ENCODE measurements at regions not wholly inside any gene's neighbourhood (a gene's known extent, or its start where the extent isn't known, plus 50 kb on each side); places are given as distances from the start of the nearest gene placed in this dataset.

DNA sequence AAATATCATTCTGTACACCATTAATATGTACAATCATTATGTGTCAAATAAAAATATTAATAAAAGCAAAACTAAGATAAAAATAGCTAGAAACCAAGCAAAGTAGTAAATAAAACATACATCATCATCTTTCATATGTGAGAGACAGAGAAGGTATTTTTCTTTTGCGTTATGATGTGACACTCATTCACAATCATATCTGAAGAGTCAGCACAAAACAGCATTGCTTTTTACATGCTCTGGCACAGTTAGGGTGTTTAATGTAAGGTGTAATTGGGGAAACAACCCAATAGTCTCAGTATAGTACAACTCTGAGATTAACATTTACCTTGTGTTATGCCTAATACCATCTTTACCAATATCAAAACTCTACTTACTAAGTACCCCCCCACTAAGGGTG lies 376.6 kb downstream of the TMA16 start:
- no peak for DNase-seq (ENCODE audit: low spot score)
- H3K4me3 ChIP-seq = no peak overlapping the region
- no peak overlapping the region for H3K27ac ChIP-seq
- TF ChIP-seq, protein P1, sequence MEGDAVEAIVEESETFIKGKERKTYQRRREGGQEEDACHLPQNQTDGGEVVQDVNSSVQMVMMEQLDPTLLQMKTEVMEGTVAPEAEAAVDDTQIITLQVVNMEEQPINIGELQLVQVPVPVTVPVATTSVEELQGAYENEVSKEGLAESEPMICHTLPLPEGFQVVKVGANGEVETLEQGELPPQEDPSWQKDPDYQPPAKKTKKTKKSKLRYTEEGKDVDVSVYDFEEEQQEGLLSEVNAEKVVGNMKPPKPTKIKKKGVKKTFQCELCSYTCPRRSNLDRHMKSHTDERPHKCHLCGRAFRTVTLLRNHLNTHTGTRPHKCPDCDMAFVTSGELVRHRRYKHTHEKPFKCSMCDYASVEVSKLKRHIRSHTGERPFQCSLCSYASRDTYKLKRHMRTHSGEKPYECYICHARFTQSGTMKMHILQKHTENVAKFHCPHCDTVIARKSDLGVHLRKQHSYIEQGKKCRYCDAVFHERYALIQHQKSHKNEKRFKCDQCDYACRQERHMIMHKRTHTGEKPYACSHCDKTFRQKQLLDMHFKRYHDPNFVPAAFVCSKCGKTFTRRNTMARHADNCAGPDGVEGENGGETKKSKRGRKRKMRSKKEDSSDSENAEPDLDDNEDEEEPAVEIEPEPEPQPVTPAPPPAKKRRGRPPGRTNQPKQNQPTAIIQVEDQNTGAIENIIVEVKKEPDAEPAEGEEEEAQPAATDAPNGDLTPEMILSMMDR (IDR thresholded peaks at IDR 0.05) = no peak
- H3K27me3 ChIP-seq = no peaks in the 10 kb centered on the region
- H3K36me3 ChIP-seq = no peaks in the 10 kb centered on the region
- H3K9me3 ChIP-seq = no peaks in the 10 kb centered on the region
- H3K4me1 ChIP-seq = no peaks in the 10 kb centered on the region

DNA sequence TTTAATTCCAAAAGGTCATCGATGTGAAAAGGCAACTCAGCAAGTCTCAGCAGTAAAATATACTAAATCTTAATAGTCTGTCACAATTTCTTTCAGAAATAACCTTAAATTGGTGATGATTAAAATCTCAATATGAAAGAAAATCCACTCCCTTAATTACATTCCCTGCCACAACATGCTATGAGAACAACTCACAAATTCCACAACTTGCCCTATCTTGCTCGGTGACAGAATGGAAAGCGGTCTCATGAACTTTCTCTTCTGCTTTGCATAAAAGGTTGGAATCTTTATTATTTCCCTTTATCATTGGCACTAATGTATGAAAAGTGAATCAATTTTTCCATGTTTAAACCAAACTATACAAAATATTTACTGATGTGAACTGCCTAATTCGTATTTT lies 380.8 kb downstream of the TMA16 start:
- H3K4me3 ChIP-seq = no peak overlapping the region
- H3K36me3 ChIP-seq = no peaks in the 10 kb centered on the region
- TF ChIP-seq, protein P1 (IDR thresholded peaks at IDR 0.05) = no peak

DNA sequence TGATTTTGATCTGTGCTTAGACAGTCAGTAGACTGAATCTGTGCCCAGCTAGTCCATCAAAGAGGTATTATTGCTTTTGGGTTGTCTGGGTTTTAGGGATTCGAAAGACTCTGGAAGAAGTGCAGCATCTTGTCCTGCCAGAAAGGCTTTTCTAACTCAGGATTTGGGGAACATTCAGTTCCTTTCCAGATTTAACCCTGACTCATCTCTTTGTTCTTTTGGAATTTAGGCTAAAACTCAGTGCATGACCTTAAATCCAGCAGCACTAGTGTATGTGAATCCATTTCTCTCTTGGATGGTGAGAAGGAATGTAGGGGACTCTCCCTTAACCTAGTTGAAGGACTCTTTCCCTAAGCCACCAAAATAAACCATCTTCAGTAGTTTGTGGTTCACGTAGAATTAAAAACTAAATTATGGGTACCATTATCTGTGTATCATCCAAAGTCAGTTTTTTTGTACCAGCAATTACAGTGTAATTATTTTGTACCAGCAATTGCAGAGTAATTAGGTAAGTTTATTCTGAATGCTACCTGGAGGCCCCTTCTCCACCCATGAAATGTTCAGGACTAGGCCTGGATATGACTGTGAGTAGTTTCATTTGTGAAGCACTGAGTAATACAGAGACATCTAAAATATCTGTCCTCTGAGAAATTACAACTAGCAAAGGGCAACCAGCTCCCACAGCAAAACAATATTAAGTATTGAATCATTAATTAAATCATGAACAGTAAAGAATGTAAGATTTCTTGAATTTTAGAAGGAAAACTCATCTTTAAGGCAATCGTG lies 384.0 kb downstream of the TMA16 start:
- H3K36me3 ChIP-seq = no peaks in the 10 kb centered on the region
- no peak overlapping the region for H3K4me3 ChIP-seq
- TF ChIP-seq, protein P1 (IDR thresholded peaks at IDR 0.05) = no peak
- no peaks in the 10 kb centered on the region for H3K9me3 ChIP-seq
- H3K27ac ChIP-seq = no peak overlapping the region
- H3K27me3 ChIP-seq = no peaks in the 10 kb centered on the region
- no peak for DNase-seq (ENCODE audit: low spot score)
- H3K4me1 ChIP-seq = no peaks in the 10 kb centered on the region

More for the DNA sequence above, 380.8 kb downstream of the TMA16 start:
- H3K4me1 ChIP-seq = no peaks in the 10 kb centered on the region
- H3K27ac ChIP-seq = no peak overlapping the region
- no peak for DNase-seq (ENCODE audit: low spot score)
- H3K9me3 ChIP-seq = no peaks in the 10 kb centered on the region
- no peaks in the 10 kb centered on the region for H3K27me3 ChIP-seq

DNA sequence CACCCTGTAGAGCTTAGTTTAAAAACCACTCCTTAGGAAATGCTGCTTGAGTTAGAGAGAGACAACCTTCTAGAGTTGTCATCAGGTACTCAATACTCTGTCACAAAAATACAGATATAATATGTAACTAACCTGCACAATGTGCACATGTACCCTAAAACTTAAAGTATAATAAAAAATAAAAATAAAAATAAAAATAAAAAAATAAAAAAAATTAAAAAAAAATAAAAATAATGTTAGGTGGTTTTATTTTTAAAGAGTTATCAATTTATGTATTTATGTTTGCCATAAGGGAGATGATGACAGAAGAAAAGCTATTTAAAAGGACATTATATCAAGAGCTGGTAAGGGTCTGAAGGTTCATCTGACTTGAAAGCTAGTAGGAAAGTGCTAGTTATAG lies 397.9 kb downstream of the TMA16 start:
- no peaks in the 10 kb centered on the region for H3K9me3 ChIP-seq
- H3K27ac ChIP-seq = no peak overlapping the region
- TF ChIP-seq, protein P1 (IDR thresholded peaks at IDR 0.05) = no peak
- H3K4me3 ChIP-seq = no peak overlapping the region
- no peaks in the 10 kb centered on the region for H3K36me3 ChIP-seq
- H3K27me3 ChIP-seq = no peaks in the 10 kb centered on the region
- no peak for DNase-seq (ENCODE audit: low spot score)
- no peaks in the 10 kb centered on the region for H3K4me1 ChIP-seq

DNA sequence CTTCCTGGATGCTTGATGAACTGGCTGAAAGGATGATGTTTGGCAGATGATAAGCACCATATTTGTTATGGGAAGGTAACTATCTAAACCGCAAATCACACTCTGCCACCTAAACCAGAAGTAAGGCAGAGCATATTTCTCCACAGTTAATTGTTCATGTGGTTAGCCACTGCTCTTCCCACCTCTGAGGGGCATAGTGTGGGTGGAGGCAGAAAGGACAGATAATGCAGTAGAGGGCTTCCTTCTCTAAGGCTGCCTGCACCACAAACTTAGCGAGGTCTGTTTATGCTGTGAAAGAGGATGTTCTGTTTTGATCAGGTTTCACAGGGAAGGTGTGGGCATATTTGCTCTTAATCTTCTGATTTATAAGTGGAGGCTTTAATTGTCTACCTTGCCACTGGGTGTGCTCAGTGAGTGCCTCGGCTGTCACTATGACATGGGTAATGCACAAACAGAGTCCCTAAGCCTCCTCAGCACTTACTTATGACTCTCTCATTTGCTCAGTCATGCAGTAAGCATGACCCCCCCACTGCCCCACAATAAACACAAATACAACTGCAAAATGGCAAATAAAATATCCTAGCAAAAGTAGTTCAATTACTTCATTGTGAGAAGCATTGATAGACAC lies 401.0 kb downstream of the TMA16 start:
- Histone ChIP-seq H3K27me3 (no peaks in the 10 kb centered on the region), H3K9me3 (peaks cover 0 to 5% of the 10 kb centered on the region in 2 donors), H3K4me3 (no peak overlapping the region), H3K27ac (no peak overlapping the region), H3K36me3 (no peaks in the 10 kb centered on the region), H3K4me1 (no peaks in the 10 kb centered on the region)
- TF ChIP-seq, protein P1 (IDR thresholded peaks at IDR 0.05) = no peak
- DNase-seq (ENCODE audit: low spot score) = no peak

Data from right atrium auricular region (tissue), 2 donors.